Panc1 (cell line): ENCODE measurements at regions not wholly inside any gene's neighbourhood (a gene's known extent, or its start where the extent isn't known, plus 50 kb on each side); places are given as distances from the start of the nearest gene placed in this dataset.

Experiments
- ATAC-seq: fragments of 200-7000 bp; cut with Tn5 transposase; 2 replicates; pipeline ENCODE4 v1.9.1; 2020; ENCODE audit warnings: mild to moderate bottlenecking, moderate library complexity
- BruUV-seq: library from RNA; stranded (reverse); fragments of 400-500 nt; replicated peaks from 2 replicates; lab custom pipeline; 2021; lab: Mats Ljungman, UMichigan
- CTCF ChIA-PET: fragments of 300-600 bp; sonication (Branson Sonifier 250); formaldehyde crosslinking; loops from one replicate; lab custom pipeline; 2022; ENCODE audit warnings: antibody characterized with exemption; lab: Charles Lee
- POLR2A ChIA-PET: fragments of 300-600 bp; sonication (Branson Sonifier 250); formaldehyde crosslinking; loops from one replicate; lab custom pipeline; 2022; ENCODE audit warnings: antibody characterized with exemption; lab: Charles Lee
- DNase-seq: peaks from one replicate; pipeline ENCODE4 v3.0.0-alpha.2; 2010; ENCODE audit warnings: low read depth, low spot score
- H3K27ac ChIP-seq: 2 replicates; pipeline ENCODE4 v1.5.1; 2011; ENCODE audit warnings: mild to moderate bottlenecking, low read length, inconsistent platforms
- H3K27me3 ChIP-seq: fragments of 200-500 bp; sonication (Bioruptor generic); 2 replicates; pipeline ENCODE4 v1.6.0; 2014; ENCODE audit warnings: low read length, inconsistent platforms; ENCODE audit not compliant: control insufficient read depth, insufficient read depth
- H3K36me3 ChIP-seq: fragments of 200-500 bp; sonication (Bioruptor generic); 2 replicates; pipeline ENCODE4 v1.5.1; 2014; ENCODE audit warnings: inconsistent platforms, mild to moderate bottlenecking, low read length, moderate library complexity; ENCODE audit not compliant: control insufficient read depth, insufficient read depth
- H3K4me1 ChIP-seq: 2 replicates; pipeline ENCODE4 v1.5.1; 2011; ENCODE audit warnings: inconsistent platforms, mild to moderate bottlenecking, low read length, moderate library complexity; ENCODE audit not compliant: control insufficient read depth, insufficient read depth
- H3K4me3 ChIP-seq, 2 experiments: 2 replicates each; pipeline ENCODE4 v1.5.1; 2011 to 2012; ENCODE audit warnings: low read depth in 2 of 2, low read length in 2 of 2, mild to moderate bottlenecking in 2 of 2, inconsistent platforms in 1 of 2, moderate library complexity in 1 of 2
- H3K9me3 ChIP-seq: fragments of 200-500 bp; sonication (Bioruptor generic); 2 replicates; pipeline ENCODE4 v1.5.1; 2014; ENCODE audit warnings: low read depth, mild to moderate bottlenecking, inconsistent platforms, low read length, moderate library complexity; ENCODE audit not compliant: control insufficient read depth, insufficient read depth
- POLR2AphosphoS5 ChIP-seq: IDR thresholded peaks from 2 replicates; pipeline ENCODE4 v1.6.1; 2012; ENCODE audit warnings: mild to moderate bottlenecking, low read depth, low read length, moderate library complexity
- SIN3A ChIP-seq: IDR thresholded peaks from 2 replicates; pipeline ENCODE4 v1.6.1; 2012; ENCODE audit warnings: low read depth, mild to moderate bottlenecking, low read length, moderate library complexity, borderline replicate concordance; ENCODE audit not compliant: insufficient read depth
- TCF7L2 ChIP-seq: IDR thresholded peaks from 2 replicates; pipeline ENCODE4 v1.6.1; 2011; ENCODE audit warnings: mild to moderate bottlenecking, low read depth, low read length, inconsistent platforms
- in situ Hi-C: cut with HindIII; loops from 2 replicates; pipeline ENCODE4 v1.10.0; 2016; ENCODE audit warnings: low sequenced_read_pairs, low pct_unique_long_range_greater_than_20kb
- intact Hi-C: fragments of 100-400 bp; cut with micrococcal nuclease; formaldehyde crosslinking; loops from one replicate; pipeline ENCODE4 v1.10.0; 2022; ENCODE audit not compliant: unreplicated experiment
- TF ChIP-seq, protein P1 (sequence below): fragments of 450-650 bp; IDR thresholded peaks from 2 replicates; pipeline ENCODE4 v1.5.1; 2017; ENCODE audit warnings: mild to moderate bottlenecking
- TF ChIP-seq, protein P2 (sequence below), 2 experiments: IDR thresholded peaks; 2 replicates each; pipeline ENCODE4 v1.6.1; 2011 to 2012; ENCODE audit warnings: low read depth in 2 of 2, control low read depth in 1 of 2, low read length in 1 of 2, mild to moderate bottlenecking in 1 of 2, moderate library complexity in 1 of 2; ENCODE audit not compliant: insufficient read depth in 1 of 2

DNA sequence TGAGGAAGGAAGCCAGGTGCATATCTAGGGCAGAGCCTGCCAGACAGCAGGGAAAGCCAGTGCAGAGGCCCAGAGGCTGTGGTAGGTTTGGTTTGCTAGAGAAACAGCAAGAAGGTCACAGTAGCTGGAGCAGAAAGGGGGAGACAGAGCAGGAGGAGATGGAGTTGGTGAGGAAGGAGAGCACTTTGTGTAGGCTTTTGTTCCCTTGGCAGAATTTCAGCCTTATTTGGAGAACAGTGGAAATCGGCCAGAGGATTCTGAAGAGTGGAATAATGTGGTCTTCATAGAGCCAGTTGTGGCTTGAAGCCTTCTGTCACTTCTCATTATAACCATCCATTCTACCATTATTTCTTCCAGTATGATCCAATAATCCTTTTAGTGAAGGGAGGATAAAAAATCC is 212.9 kb upstream of the FAR2 start:
- no peaks in the 10 kb centered on the region for H3K9me3 ChIP-seq
- CTCF ChIA-PET = no interaction called here
- in situ Hi-C loops (no loop called here), intact Hi-C loops (no loop called here)
- H3K27ac ChIP-seq = no peak overlapping the region
- no peaks in the 10 kb centered on the region for H3K36me3 ChIP-seq
- H3K4me3 ChIP-seq = no peak overlapping the region
- no peak for DNase-seq
- POLR2A ChIA-PET = no interaction called here
- no peak for ATAC-seq
- TF ChIP-seq POLR2AphosphoS5 (no peak), SIN3A (no peak), TCF7L2 (no peak)
- TF ChIP-seq, protein P1, sequence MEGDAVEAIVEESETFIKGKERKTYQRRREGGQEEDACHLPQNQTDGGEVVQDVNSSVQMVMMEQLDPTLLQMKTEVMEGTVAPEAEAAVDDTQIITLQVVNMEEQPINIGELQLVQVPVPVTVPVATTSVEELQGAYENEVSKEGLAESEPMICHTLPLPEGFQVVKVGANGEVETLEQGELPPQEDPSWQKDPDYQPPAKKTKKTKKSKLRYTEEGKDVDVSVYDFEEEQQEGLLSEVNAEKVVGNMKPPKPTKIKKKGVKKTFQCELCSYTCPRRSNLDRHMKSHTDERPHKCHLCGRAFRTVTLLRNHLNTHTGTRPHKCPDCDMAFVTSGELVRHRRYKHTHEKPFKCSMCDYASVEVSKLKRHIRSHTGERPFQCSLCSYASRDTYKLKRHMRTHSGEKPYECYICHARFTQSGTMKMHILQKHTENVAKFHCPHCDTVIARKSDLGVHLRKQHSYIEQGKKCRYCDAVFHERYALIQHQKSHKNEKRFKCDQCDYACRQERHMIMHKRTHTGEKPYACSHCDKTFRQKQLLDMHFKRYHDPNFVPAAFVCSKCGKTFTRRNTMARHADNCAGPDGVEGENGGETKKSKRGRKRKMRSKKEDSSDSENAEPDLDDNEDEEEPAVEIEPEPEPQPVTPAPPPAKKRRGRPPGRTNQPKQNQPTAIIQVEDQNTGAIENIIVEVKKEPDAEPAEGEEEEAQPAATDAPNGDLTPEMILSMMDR = no peak
- TF ChIP-seq, protein P2, sequence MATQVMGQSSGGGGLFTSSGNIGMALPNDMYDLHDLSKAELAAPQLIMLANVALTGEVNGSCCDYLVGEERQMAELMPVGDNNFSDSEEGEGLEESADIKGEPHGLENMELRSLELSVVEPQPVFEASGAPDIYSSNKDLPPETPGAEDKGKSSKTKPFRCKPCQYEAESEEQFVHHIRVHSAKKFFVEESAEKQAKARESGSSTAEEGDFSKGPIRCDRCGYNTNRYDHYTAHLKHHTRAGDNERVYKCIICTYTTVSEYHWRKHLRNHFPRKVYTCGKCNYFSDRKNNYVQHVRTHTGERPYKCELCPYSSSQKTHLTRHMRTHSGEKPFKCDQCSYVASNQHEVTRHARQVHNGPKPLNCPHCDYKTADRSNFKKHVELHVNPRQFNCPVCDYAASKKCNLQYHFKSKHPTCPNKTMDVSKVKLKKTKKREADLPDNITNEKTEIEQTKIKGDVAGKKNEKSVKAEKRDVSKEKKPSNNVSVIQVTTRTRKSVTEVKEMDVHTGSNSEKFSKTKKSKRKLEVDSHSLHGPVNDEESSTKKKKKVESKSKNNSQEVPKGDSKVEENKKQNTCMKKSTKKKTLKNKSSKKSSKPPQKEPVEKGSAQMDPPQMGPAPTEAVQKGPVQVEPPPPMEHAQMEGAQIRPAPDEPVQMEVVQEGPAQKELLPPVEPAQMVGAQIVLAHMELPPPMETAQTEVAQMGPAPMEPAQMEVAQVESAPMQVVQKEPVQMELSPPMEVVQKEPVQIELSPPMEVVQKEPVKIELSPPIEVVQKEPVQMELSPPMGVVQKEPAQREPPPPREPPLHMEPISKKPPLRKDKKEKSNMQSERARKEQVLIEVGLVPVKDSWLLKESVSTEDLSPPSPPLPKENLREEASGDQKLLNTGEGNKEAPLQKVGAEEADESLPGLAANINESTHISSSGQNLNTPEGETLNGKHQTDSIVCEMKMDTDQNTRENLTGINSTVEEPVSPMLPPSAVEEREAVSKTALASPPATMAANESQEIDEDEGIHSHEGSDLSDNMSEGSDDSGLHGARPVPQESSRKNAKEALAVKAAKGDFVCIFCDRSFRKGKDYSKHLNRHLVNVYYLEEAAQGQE (IDR thresholded peaks at IDR 0.05; ENCODE audit: insufficient read depth in 1 of 2, low read depth in 2 of 2, low read length in 1 of 2) = no peak
- no peaks in the 10 kb centered on the region for H3K4me1 ChIP-seq
- BruUV-seq = no TSS peak
- no peaks in the 10 kb centered on the region for H3K27me3 ChIP-seq

GRCh38 chr12:28936711-28937110 is 212.4 kb upstream of the FAR2 start:
- TF ChIP-seq, protein P1 = no peak
- no peak for TF ChIP-seq TCF7L2
- no peak for TF ChIP-seq SIN3A
- TF ChIP-seq POLR2AphosphoS5 = no peak
- TF ChIP-seq, protein P2 (IDR thresholded peaks at IDR 0.05; ENCODE audit: insufficient read depth in 1 of 2, low read depth in 2 of 2, low read length in 1 of 2) = no peak
- no TSS peak for BruUV-seq
- no peak for ATAC-seq
- ChIA-PET CTCF (no interaction called here), POLR2A (no interaction called here)
- in situ Hi-C loops = no loop called here
- DNase-seq = no peak
- no peaks in the 10 kb centered on the region for H3K4me1 ChIP-seq
- no peaks in the 10 kb centered on the region for H3K36me3 ChIP-seq
- no peaks in the 10 kb centered on the region for H3K27me3 ChIP-seq
- intact Hi-C loops = no loop called here
- no peaks in the 10 kb centered on the region for H3K9me3 ChIP-seq
- H3K27ac ChIP-seq = no peak overlapping the region
- no peak overlapping the region for H3K4me3 ChIP-seq
